WTC11 (cell line): ENCODE measurements at regions not wholly inside any gene's neighbourhood (a gene's known extent, or its start where the extent isn't known, plus 50 kb on each side); places are given as distances from the start of the nearest gene placed in this dataset.

Source experiments
- CBFB ChIP-seq: sonication (generic); formaldehyde crosslinking; IDR thresholded peaks from 2 replicates; pipeline ENCODE4 v1.8.1; 2022; ENCODE audit warnings: mild to moderate bottlenecking, low read depth, missing genetic modification reagents
- CREB1 ChIP-seq: sonication (generic); formaldehyde crosslinking; IDR thresholded peaks from 2 replicates; pipeline ENCODE4 v1.8.0; 2023; ENCODE audit warnings: mild to moderate bottlenecking, missing genetic modification reagents
- CTCF ChIP-seq: fragments of 200-600 bp; IDR thresholded peaks from 2 replicates; pipeline ENCODE4 v1.8.0; 2022; ENCODE audit warnings: antibody characterized with exemption
- E2F4 ChIP-seq: sonication (generic); formaldehyde crosslinking; IDR thresholded peaks from 2 replicates; pipeline ENCODE4 v1.8.1; 2022; ENCODE audit warnings: low read depth, mild to moderate bottlenecking, moderate library complexity, missing genetic modification reagents, borderline replicate concordance
- ETV6 ChIP-seq: sonication (generic); formaldehyde crosslinking; IDR thresholded peaks from 2 replicates; pipeline ENCODE4 v1.8.1; 2022; ENCODE audit warnings: mild to moderate bottlenecking, missing genetic modification reagents
- FOXK1 ChIP-seq: sonication (generic); formaldehyde crosslinking; IDR thresholded peaks from 2 replicates; pipeline ENCODE4 v1.8.0; 2022; ENCODE audit warnings: mild to moderate bottlenecking, moderate library complexity, missing genetic modification reagents
- FOXP1 ChIP-seq: sonication (generic); formaldehyde crosslinking; IDR thresholded peaks from 2 replicates; pipeline ENCODE4 v1.8.0; 2022; ENCODE audit warnings: missing genetic modification reagents, mild to moderate bottlenecking, moderate library complexity, borderline replicate concordance
- GABPB1 ChIP-seq: sonication (generic); formaldehyde crosslinking; IDR thresholded peaks from 2 replicates; pipeline ENCODE4 v1.8.1; 2023; ENCODE audit warnings: mild to moderate bottlenecking, missing genetic modification reagents
- MAX ChIP-seq: sonication (generic); formaldehyde crosslinking; IDR thresholded peaks from 2 replicates; pipeline ENCODE4 v1.8.0; 2022; ENCODE audit warnings: mild to moderate bottlenecking, missing genetic modification reagents

- TF ChIP-seq CTCF (no peak), FOXP1 (CRISPR knock-in tag) (no peak), FOXK1 (no peak), CREB1 (CRISPR knock-in tag) (no peak), MAX (CRISPR knock-in tag) (no peak), ETV6 (CRISPR knock-in tag) (no peak), E2F4 (CRISPR knock-in tag) (no peak), GABPB1 (CRISPR knock-in tag) (no peak), CBFB (CRISPR knock-in tag) (no peak)
These were observed 410.9 kb downstream of the PLK2 start for GRCh38 chr5:58048954-58049353.
